Gastroesophageal sphincter (tissue), 4 donors: ENCODE measurements at regions not wholly inside any gene's neighbourhood (a gene's known extent, or its start where the extent isn't known, plus 50 kb on each side); places are given as distances from the start of the nearest gene placed in this dataset.

Source experiments
- ATAC-seq: fragments of 150-250 bp; one replicate; pipeline ENCODE4 v1.9.1; 2016; ENCODE audit warnings: mild to moderate bottlenecking, moderate library complexity
- H3K27ac ChIP-seq, 4 donors: fragments of 200-600 bp; sonication (generic) in 3 of 4; 1 replicate in 3 of 4; 2 replicates in 1 of 4; pipeline ENCODE4 v1.5.1; 2016 to 2019
- H3K27me3 ChIP-seq: fragments of 200-600 bp; sonication (generic); one replicate; pipeline ENCODE4 v1.5.1; 2019
- H3K36me3 ChIP-seq, 2 donors: fragments of 200-600 bp; sonication (generic); one replicate each; pipeline ENCODE4 v1.5.1; 2019; ENCODE audit warnings: control low read depth in 1 of 2
- H3K4me1 ChIP-seq, 3 donors: fragments of 200-600 bp; sonication (generic); 1 replicate in 2 of 3; 2 replicates in 1 of 3; pipeline ENCODE4 v1.5.1; 2016 to 2019; ENCODE audit warnings: control low read depth in 2 of 3
- H3K4me3 ChIP-seq, 2 donors: fragments of 200-600 bp; sonication (generic); one replicate each; pipeline ENCODE4 v1.5.1; 2019; ENCODE audit warnings: mild to moderate bottlenecking in 1 of 2, moderate library complexity in 1 of 2
- H3K9me3 ChIP-seq, 3 donors: fragments of 200-600 bp; sonication (generic); one replicate each; pipeline ENCODE4 v1.5.1; 2017 to 2019; ENCODE audit warnings: control low read depth in 2 of 3
- CTCF ChIP-seq, 4 experiments: fragments of 200-600 bp in 2 of 4; fragments of 450-650 bp in 2 of 4; sonication (generic) in 1 of 4; IDR thresholded peaks; one replicate each; pipeline ENCODE4 v1.5.1; 2017 to 2019; ENCODE audit warnings: antibody characterized with exemption in 4 of 4, mild to moderate bottlenecking in 2 of 4, moderate library complexity in 2 of 4
- EP300 ChIP-seq: sonication (generic); formaldehyde crosslinking; IDR thresholded peaks from one replicate; pipeline ENCODE4 v1.6.1; 2017; ENCODE audit warnings: antibody characterized with exemption, mild to moderate bottlenecking
- POLR2A ChIP-seq, 2 donors: fragments of 450-650 bp; IDR thresholded peaks; one replicate each; pipeline ENCODE4 v1.6.1; 2017; ENCODE audit warnings: antibody characterized with exemption in 2 of 2, mild to moderate bottlenecking in 2 of 2, moderate library complexity in 1 of 2
- POLR2AphosphoS5 ChIP-seq: sonication (generic); formaldehyde crosslinking; IDR thresholded peaks from one replicate; pipeline ENCODE4 v1.6.1; 2017; ENCODE audit warnings: antibody characterized with exemption
- WGBS, 2 donors: methylation state at CpG; one replicate each; pipeline ENCODE4 v1.1.5; 2018; ENCODE audit warnings: low coverage in 1 of 2; 5-methylcytosine and 5-hydroxymethylcytosine counted together

- TF ChIP-seq CTCF (IDR thresholded peaks at IDR 0.05) (no peak), EP300 (no peak), POLR2AphosphoS5 (no peak), POLR2A (IDR thresholded peaks at IDR 0.05) (no peak)
- no peaks in the 10 kb centered on the region for H3K27me3 ChIP-seq
- 76 to 89% methylated on average over 4 to 6 of the region's 6 CpGs for WGBS, 2 donors
- ATAC-seq = no peak
- no peak overlapping the region for H3K4me3 ChIP-seq
- no peaks in the 10 kb centered on the region for H3K9me3 ChIP-seq
- H3K27ac ChIP-seq = no peak overlapping the region
- no peaks in the 10 kb centered on the region for H3K36me3 ChIP-seq
- no peaks in the 10 kb centered on the region for H3K4me1 ChIP-seq
Observed at GRCh38 chr1:219405531-219406331, 207.2 kb downstream of the ZC3H11B start.

- 100% methylated on average over 1 of the region's 1 CpG for WGBS, 2 donors
Observed at GRCh38 chr1:219404629-219405028, 208.3 kb downstream of the ZC3H11B start.

GRCh38 chr1:219402925-219403324, 210.0 kb downstream of the ZC3H11B start:
- no peak overlapping the region for H3K27ac ChIP-seq
- H3K27me3 ChIP-seq = no peaks in the 10 kb centered on the region
- H3K9me3 ChIP-seq = no peaks in the 10 kb centered on the region
- no peaks in the 10 kb centered on the region for H3K4me1 ChIP-seq
- TF ChIP-seq CTCF (IDR thresholded peaks at IDR 0.05) (no peak), POLR2A (IDR thresholded peaks at IDR 0.05) (no peak), POLR2AphosphoS5 (no peak), EP300 (no peak)
- no peak overlapping the region for H3K4me3 ChIP-seq
- ATAC-seq = no peak
- H3K36me3 ChIP-seq = no peaks in the 10 kb centered on the region

More at GRCh38 chr1:219404629-219405028, 208.3 kb downstream of the ZC3H11B start:
- no peaks in the 10 kb centered on the region for H3K36me3 ChIP-seq
- TF ChIP-seq EP300 (no peak), CTCF (IDR thresholded peaks at IDR 0.05) (no peak), POLR2AphosphoS5 (no peak), POLR2A (IDR thresholded peaks at IDR 0.05) (no peak)
- H3K27me3 ChIP-seq = no peaks in the 10 kb centered on the region
- no peak overlapping the region for H3K4me3 ChIP-seq
- H3K4me1 ChIP-seq = no peaks in the 10 kb centered on the region
- H3K27ac ChIP-seq = no peak overlapping the region
- no peak for ATAC-seq
- no peaks in the 10 kb centered on the region for H3K9me3 ChIP-seq

DNA sequence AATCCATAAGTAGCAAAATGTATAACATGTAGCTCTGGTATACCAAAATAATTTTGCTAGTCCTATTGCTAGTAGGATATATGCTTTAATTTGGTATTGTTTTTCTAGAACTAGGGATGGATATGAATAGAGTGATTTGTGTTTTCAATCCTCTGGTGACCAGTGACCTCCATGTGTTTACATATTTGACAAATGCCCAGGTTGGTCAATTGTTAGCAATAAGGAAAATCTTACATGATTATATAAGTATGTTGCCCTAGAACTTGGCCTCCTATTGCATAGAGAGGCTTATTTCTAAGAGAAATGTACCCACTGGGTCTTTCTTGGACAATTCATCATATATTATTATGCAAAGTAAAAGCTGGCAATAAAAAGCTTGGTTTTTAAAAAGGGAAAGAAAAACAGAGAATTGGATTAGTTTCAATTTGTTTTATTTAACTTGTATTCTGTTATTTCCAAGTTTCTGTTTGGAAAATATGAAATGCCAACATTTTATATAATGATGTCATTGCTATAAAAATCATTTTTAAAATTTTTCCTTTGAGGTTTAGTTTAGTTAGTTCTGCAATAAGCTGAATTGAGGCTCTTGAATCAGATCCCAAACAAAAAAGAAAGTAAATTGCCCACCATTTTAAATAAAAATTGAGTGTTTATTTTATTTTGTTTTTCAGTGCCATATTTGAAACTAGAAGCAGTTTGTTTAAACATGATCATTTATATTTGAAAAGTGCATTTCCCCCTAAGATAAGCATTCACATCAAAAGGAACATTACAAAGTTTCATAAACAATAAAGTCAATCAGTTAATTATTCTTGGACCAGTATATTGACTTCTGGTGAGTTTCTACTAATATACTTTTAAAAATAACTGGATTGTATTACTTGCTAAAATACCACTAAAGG, 210.9 kb downstream of the ZC3H11B start:
- ATAC-seq = no peak
- H3K4me1 ChIP-seq = no peaks in the 10 kb centered on the region
- peaks cover 0 to 10% (median 0%) of the 10 kb centered on the region in 3 donors for H3K9me3 ChIP-seq
- no peak overlapping the region for H3K27ac ChIP-seq
- H3K27me3 ChIP-seq = no peaks in the 10 kb centered on the region
- no peaks in the 10 kb centered on the region for H3K36me3 ChIP-seq
- no peak overlapping the region for H3K4me3 ChIP-seq
- TF ChIP-seq POLR2A (IDR thresholded peaks at IDR 0.05) (no peak), POLR2AphosphoS5 (no peak), CTCF (IDR thresholded peaks at IDR 0.05) (no peak), EP300 (no peak)
